ENCODE measurements at regions not wholly inside any gene's neighbourhood (a gene's known extent, or its start where the extent isn't known, plus 50 kb on each side); places are given as distances from the start of the nearest gene placed in this dataset.

GRCh38 chr7:17618652-17618974 is 320.2 kb downstream of the AHR start:
- TF ChIP-seq, protein P1, sequence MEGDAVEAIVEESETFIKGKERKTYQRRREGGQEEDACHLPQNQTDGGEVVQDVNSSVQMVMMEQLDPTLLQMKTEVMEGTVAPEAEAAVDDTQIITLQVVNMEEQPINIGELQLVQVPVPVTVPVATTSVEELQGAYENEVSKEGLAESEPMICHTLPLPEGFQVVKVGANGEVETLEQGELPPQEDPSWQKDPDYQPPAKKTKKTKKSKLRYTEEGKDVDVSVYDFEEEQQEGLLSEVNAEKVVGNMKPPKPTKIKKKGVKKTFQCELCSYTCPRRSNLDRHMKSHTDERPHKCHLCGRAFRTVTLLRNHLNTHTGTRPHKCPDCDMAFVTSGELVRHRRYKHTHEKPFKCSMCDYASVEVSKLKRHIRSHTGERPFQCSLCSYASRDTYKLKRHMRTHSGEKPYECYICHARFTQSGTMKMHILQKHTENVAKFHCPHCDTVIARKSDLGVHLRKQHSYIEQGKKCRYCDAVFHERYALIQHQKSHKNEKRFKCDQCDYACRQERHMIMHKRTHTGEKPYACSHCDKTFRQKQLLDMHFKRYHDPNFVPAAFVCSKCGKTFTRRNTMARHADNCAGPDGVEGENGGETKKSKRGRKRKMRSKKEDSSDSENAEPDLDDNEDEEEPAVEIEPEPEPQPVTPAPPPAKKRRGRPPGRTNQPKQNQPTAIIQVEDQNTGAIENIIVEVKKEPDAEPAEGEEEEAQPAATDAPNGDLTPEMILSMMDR (IDR thresholded peaks at IDR 0.05): no peak
- no peak for TF ChIP-seq POLR2A (IDR thresholded peaks at IDR 0.05)
